CD14-positive monocyte (primary cell): ENCODE measurements at regions not wholly inside any gene's neighbourhood (a gene's known extent, or its start where the extent isn't known, plus 50 kb on each side); places are given as distances from the start of the nearest gene placed in this dataset.

Experiments
- DNase-seq, 3 donors: peaks; one replicate each; pipeline ENCODE4 v3.0.0-alpha.2; 2011 to 2022
- H2AFZ ChIP-seq: 2 replicates; pipeline ENCODE4 v1.6.0; 2012; ENCODE audit warnings: mild to moderate bottlenecking, low read depth, low read length, inconsistent platforms; ENCODE audit not compliant: insufficient read depth, poor library complexity, severe bottlenecking
- H3K27ac ChIP-seq, 2 donors: 1 replicate in 1 of 2; 2 replicates in 1 of 2; pipeline ENCODE4 v1.5.1; 2012 to 2013; ENCODE audit warnings: low read length in 2 of 2, control low read depth in 1 of 2, inconsistent platforms in 1 of 2, low read depth in 1 of 2, mild to moderate bottlenecking in 1 of 2
- H3K27me3 ChIP-seq, 2 donors: one replicate each; pipeline versions ENCODE4 v1.6.0 to v1.6.1; 2011 to 2013; ENCODE audit warnings: low read length in 2 of 2; ENCODE audit not compliant: control insufficient read depth in 2 of 2, insufficient read depth in 2 of 2
- H3K36me3 ChIP-seq, 2 donors: replicated peaks in 1 of 2; 1 replicate in 1 of 2; 2 replicates in 1 of 2; pipeline versions ENCODE4 v1.5.1 to v1.6.1; 2012 to 2013; ENCODE audit warnings: low read length in 2 of 2, control low read depth in 1 of 2, inconsistent platforms in 1 of 2, mild to moderate bottlenecking in 1 of 2; ENCODE audit not compliant: insufficient read depth in 2 of 2, control insufficient read depth in 1 of 2
- H3K4me1 ChIP-seq, 2 donors: 1 replicate in 1 of 2; 2 replicates in 1 of 2; pipeline versions ENCODE4 v1.5.1 to v1.6.1; 2012 to 2013; ENCODE audit warnings: low read length in 2 of 2, control low read depth in 1 of 2, inconsistent platforms in 1 of 2, mild to moderate bottlenecking in 1 of 2, moderate library complexity in 1 of 2; ENCODE audit not compliant: insufficient read depth in 2 of 2, control insufficient read depth in 1 of 2
- H3K4me2 ChIP-seq: replicated peaks from 2 replicates; pipeline ENCODE3; 2012; ENCODE audit warnings: low read length, moderate library complexity, mild to moderate bottlenecking; ENCODE audit not compliant: poor library complexity, severe bottlenecking; ENCODE audit errors: extremely low read depth
- H3K4me3 ChIP-seq, 3 experiments: fragments of 200-600 bp in 1 of 3; sonication (generic) in 1 of 3; replicated peaks in 1 of 3; 1 replicate in 2 of 3; 2 replicates in 1 of 3; pipeline ENCODE4 v1.5.1; 2011 to 2013; ENCODE audit warnings: low read length in 3 of 3, mild to moderate bottlenecking in 3 of 3, control low read depth in 2 of 3, low read depth in 2 of 3, inconsistent platforms in 1 of 3, moderate library complexity in 1 of 3
- H3K79me2 ChIP-seq: 2 replicates; pipeline ENCODE4 v1.6.0; 2012; ENCODE audit warnings: mild to moderate bottlenecking, control low read depth, inconsistent platforms, low read length, moderate library complexity; ENCODE audit not compliant: insufficient read depth
- H3K9ac ChIP-seq: 2 replicates; pipeline ENCODE4 v1.6.0; 2017; ENCODE audit warnings: low read length, mild to moderate bottlenecking; ENCODE audit not compliant: insufficient read depth, poor library complexity, severe bottlenecking
- H3K9me3 ChIP-seq, 2 donors: replicated peaks in 1 of 2; 1 replicate in 1 of 2; 2 replicates in 1 of 2; pipeline versions ENCODE4 v1.5.1 to v1.6.1; 2012 to 2013; ENCODE audit warnings: low read length in 2 of 2, control low read depth in 1 of 2; ENCODE audit not compliant: control insufficient read depth in 1 of 2, insufficient read depth in 1 of 2
- H4K20me1 ChIP-seq: 2 replicates; pipeline ENCODE4 v1.6.0; 2012; ENCODE audit warnings: mild to moderate bottlenecking, low read length, control low read depth, moderate library complexity; ENCODE audit not compliant: insufficient read depth
- H3K27ac Mint-ChIP-seq, 7 donors: one replicate each; pipeline ENCODE4 v1.8.0; 2020; ENCODE audit warnings: mild to moderate bottlenecking in 7 of 7, mixed read lengths in 7 of 7, moderate library complexity in 6 of 7, inconsistent platforms in 2 of 7
- H3K27me3 Mint-ChIP-seq, 3 donors: one replicate each; pipeline ENCODE4 v1.8.0; 2021 to 2022; ENCODE audit warnings: low read depth in 3 of 3, mild to moderate bottlenecking in 3 of 3, mixed read lengths in 3 of 3, moderate library complexity in 3 of 3, inconsistent platforms in 1 of 3
- H3K36me3 Mint-ChIP-seq, 2 donors: one replicate each; pipeline ENCODE4 v1.8.0; 2020; ENCODE audit warnings: mixed read lengths in 2 of 2, inconsistent platforms in 1 of 2, mild to moderate bottlenecking in 1 of 2
- H3K4me1 Mint-ChIP-seq: one replicate; pipeline ENCODE4 v1.8.0; 2020; ENCODE audit warnings: mild to moderate bottlenecking, mixed read lengths
- H3K4me3 Mint-ChIP-seq, 2 donors: one replicate each; pipeline ENCODE4 v1.8.0; 2020; ENCODE audit warnings: mild to moderate bottlenecking in 2 of 2, mixed read lengths in 2 of 2, moderate library complexity in 1 of 2
- H3K9me3 Mint-ChIP-seq, 7 donors: one replicate each; pipeline ENCODE4 v1.8.0; 2020 to 2022; ENCODE audit warnings: mixed read lengths in 7 of 7, mild to moderate bottlenecking in 6 of 7, moderate library complexity in 6 of 7, inconsistent platforms in 2 of 7
- WGBS: methylation state at CpG from one replicate; pipeline ENCODE4 v1.1.5; 2013; ENCODE audit warnings: missing lambda C conversion rate; ENCODE audit not compliant: insufficient coverage; 5-methylcytosine and 5-hydroxymethylcytosine counted together
- intact Hi-C, 2 donors: fragments of 100-400 bp; cut with micrococcal nuclease; formaldehyde crosslinking; loops; one replicate each; pipeline versions ENCODE4 v1.15.0 to v1.15.1; 2023
- TF ChIP-seq, protein P1 (sequence below): fragments of 200-600 bp; IDR thresholded peaks from one replicate; pipeline ENCODE4 v1.8.0; 2022; ENCODE audit warnings: antibody characterized with exemption, mild to moderate bottlenecking

- H2AFZ ChIP-seq: no peak overlapping the region
- TF ChIP-seq, protein P1, sequence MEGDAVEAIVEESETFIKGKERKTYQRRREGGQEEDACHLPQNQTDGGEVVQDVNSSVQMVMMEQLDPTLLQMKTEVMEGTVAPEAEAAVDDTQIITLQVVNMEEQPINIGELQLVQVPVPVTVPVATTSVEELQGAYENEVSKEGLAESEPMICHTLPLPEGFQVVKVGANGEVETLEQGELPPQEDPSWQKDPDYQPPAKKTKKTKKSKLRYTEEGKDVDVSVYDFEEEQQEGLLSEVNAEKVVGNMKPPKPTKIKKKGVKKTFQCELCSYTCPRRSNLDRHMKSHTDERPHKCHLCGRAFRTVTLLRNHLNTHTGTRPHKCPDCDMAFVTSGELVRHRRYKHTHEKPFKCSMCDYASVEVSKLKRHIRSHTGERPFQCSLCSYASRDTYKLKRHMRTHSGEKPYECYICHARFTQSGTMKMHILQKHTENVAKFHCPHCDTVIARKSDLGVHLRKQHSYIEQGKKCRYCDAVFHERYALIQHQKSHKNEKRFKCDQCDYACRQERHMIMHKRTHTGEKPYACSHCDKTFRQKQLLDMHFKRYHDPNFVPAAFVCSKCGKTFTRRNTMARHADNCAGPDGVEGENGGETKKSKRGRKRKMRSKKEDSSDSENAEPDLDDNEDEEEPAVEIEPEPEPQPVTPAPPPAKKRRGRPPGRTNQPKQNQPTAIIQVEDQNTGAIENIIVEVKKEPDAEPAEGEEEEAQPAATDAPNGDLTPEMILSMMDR: no peak
- Mint-ChIP-seq H3K4me3 (no peak overlapping the region), H3K36me3 (no peaks in the 10 kb centered on the region), H3K9me3 (peaks cover 3 to 9% (median 5%) of the 10 kb centered on the region in 7 donors), H3K4me1 (peaks cover 10% of the 10 kb centered on the region), H3K27ac (no peak overlapping the region), H3K27me3 (peaks cover 2 to 6% (median 3%) of the 10 kb centered on the region in 3 donors)
- no peaks in the 10 kb centered on the region for H3K36me3 ChIP-seq
- DNase-seq: no peak
- peaks cover 0 to 2% of the 10 kb centered on the region in 2 donors for H3K27me3 ChIP-seq
- no peaks in the 10 kb centered on the region for H3K4me1 ChIP-seq
- intact Hi-C loops: no loop called here
- no peaks in the 10 kb centered on the region for H4K20me1 ChIP-seq
- H3K27ac ChIP-seq: no peak overlapping the region
- peaks cover 0 to 3% of the 10 kb centered on the region in 2 donors for H3K9me3 ChIP-seq
- H3K4me2 ChIP-seq: no peak overlapping the region
- no CpG with 5 or more reads among the region's 1 CpG for WGBS
- no peak overlapping the region for H3K9ac ChIP-seq
- H3K4me3 ChIP-seq: no peak overlapping the region
- H3K79me2 ChIP-seq: no peaks in the 10 kb centered on the region
These were observed 421.1 kb downstream of the CD109 start for GRCh38 chr6:74117113-74117512.

GRCh38 chr6:74115674-74116073 is 419.7 kb downstream of the CD109 start:
- H3K27me3 Mint-ChIP-seq: peaks cover 2 to 6% (median 3%) of the 10 kb centered on the region in 3 donors
- H3K36me3 Mint-ChIP-seq: no peaks in the 10 kb centered on the region
- H3K4me1 ChIP-seq: no peaks in the 10 kb centered on the region
- H3K4me2 ChIP-seq: no peak overlapping the region
- H4K20me1 ChIP-seq: no peaks in the 10 kb centered on the region
- H3K27ac Mint-ChIP-seq: no peak overlapping the region
- no peak overlapping the region for H3K9ac ChIP-seq
- no peaks in the 10 kb centered on the region for H3K79me2 ChIP-seq
- no peak overlapping the region for H2AFZ ChIP-seq
- peaks cover 0 to 3% of the 10 kb centered on the region in 2 donors for H3K9me3 ChIP-seq
- no peak for DNase-seq
- H3K4me1 Mint-ChIP-seq: peaks cover 10% of the 10 kb centered on the region
- H3K4me3 ChIP-seq: no peak overlapping the region
- H3K4me3 Mint-ChIP-seq: no peak overlapping the region
- H3K27me3 ChIP-seq: peaks cover 0 to 2% of the 10 kb centered on the region in 2 donors
- TF ChIP-seq, protein P1: no peak
- WGBS: 73% methylated on average over 2 of the region's 3 CpGs
- H3K36me3 ChIP-seq: no peaks in the 10 kb centered on the region
- H3K9me3 Mint-ChIP-seq: peaks cover 3 to 9% (median 5%) of the 10 kb centered on the region in 7 donors
- intact Hi-C loops: no loop called here
- no peak overlapping the region for H3K27ac ChIP-seq
